ENCODE measurements at regions not wholly inside any gene's neighbourhood (a gene's known extent, or its start where the extent isn't known, plus 50 kb on each side); places are given as distances from the start of the nearest gene placed in this dataset.

GRCh38 chr18:37964885-37965571, 399.4 kb upstream of the CELF4 start:
- CTCF ChIA-PET = no interaction called here
- H3K4me1 ChIP-seq (ENCODE audit: control extremely low read depth in 1 of 4, control insufficient read depth in 4 of 4, insufficient read depth in 4 of 4, low read length in 3 of 4) = no peaks in the 10 kb centered on the region
- no peaks in the 10 kb centered on the region for H3K27me3 ChIP-seq (replicated peaks in 2 of 5; ENCODE audit: control insufficient read depth in 4 of 5, insufficient read depth in 5 of 5, low read length in 4 of 5)
- H3K4me3 ChIP-seq (ENCODE audit: control insufficient read depth in 1 of 7, extremely low read depth in 1 of 7, insufficient read depth in 4 of 7, low read depth in 2 of 7, low read length in 6 of 7) = no peak overlapping the region
- no peak overlapping the region for H3K27ac ChIP-seq (ENCODE audit: insufficient read depth in 1 of 2, low read depth in 1 of 2, low read length in 2 of 2, poor library complexity in 1 of 2, severe bottlenecking in 2 of 2)
- no peak for DNase-seq
- no peaks in the 10 kb centered on the region for H3K36me3 ChIP-seq (ENCODE audit: control insufficient read depth in 4 of 4, insufficient read depth in 4 of 4, low read length in 3 of 4)
- WGBS (ENCODE audit: insufficient coverage) = 100% methylated on average over 1 of the region's 2 CpGs
- no peaks in the 10 kb centered on the region for H3K9me3 ChIP-seq (ENCODE audit: control extremely low read depth in 1 of 5, control insufficient read depth in 4 of 5, insufficient read depth in 2 of 5, low read depth in 1 of 5, low read length in 4 of 5)
- POLR2A ChIA-PET = no interaction called here

GRCh38 chr18:37963837-37964236, 398.2 kb upstream of the CELF4 start:
- no peaks in the 10 kb centered on the region for H3K9me3 ChIP-seq (ENCODE audit: control extremely low read depth in 1 of 5, control insufficient read depth in 4 of 5, insufficient read depth in 2 of 5, low read depth in 1 of 5, low read length in 4 of 5)
- CTCF ChIA-PET = no interaction called here
- WGBS (ENCODE audit: insufficient coverage) = 100% methylated on average over 2 of the region's 3 CpGs

GRCh38 chr18:37962316-37962966, 396.8 kb upstream of the CELF4 start:
- Histone ChIP-seq H3K4me3 (ENCODE audit: control insufficient read depth in 1 of 7, extremely low read depth in 1 of 7, insufficient read depth in 4 of 7, low read depth in 2 of 7, low read length in 6 of 7) (no peak overlapping the region), H3K4me1 (ENCODE audit: control extremely low read depth in 1 of 4, control insufficient read depth in 4 of 4, insufficient read depth in 4 of 4, low read length in 3 of 4) (no peaks in the 10 kb centered on the region), H3K36me3 (ENCODE audit: control insufficient read depth in 4 of 4, insufficient read depth in 4 of 4, low read length in 3 of 4) (no peaks in the 10 kb centered on the region), H3K27me3 (replicated peaks in 2 of 5; ENCODE audit: control insufficient read depth in 4 of 5, insufficient read depth in 5 of 5, low read length in 4 of 5) (no peaks in the 10 kb centered on the region), H3K27ac (ENCODE audit: insufficient read depth in 1 of 2, low read depth in 1 of 2, low read length in 2 of 2, poor library complexity in 1 of 2, severe bottlenecking in 2 of 2) (no peak overlapping the region), H3K9me3 (ENCODE audit: control extremely low read depth in 1 of 5, control insufficient read depth in 4 of 5, insufficient read depth in 2 of 5, low read depth in 1 of 5, low read length in 4 of 5) (no peaks in the 10 kb centered on the region)
- DNase-seq = no peak
- CTCF ChIA-PET = no interaction called here
- 96% methylated on average over 8 of the region's 9 CpGs for WGBS (ENCODE audit: insufficient coverage)
- POLR2A ChIA-PET = no interaction called here

More at GRCh38 chr18:37963837-37964236, 398.2 kb upstream of the CELF4 start:
- Histone ChIP-seq H3K27ac (ENCODE audit: insufficient read depth in 1 of 2, low read depth in 1 of 2, low read length in 2 of 2, poor library complexity in 1 of 2, severe bottlenecking in 2 of 2) (no peak overlapping the region), H3K27me3 (replicated peaks in 2 of 5; ENCODE audit: control insufficient read depth in 4 of 5, insufficient read depth in 5 of 5, low read length in 4 of 5) (no peaks in the 10 kb centered on the region), H3K36me3 (ENCODE audit: control insufficient read depth in 4 of 4, insufficient read depth in 4 of 4, low read length in 3 of 4) (no peaks in the 10 kb centered on the region), H3K4me1 (ENCODE audit: control extremely low read depth in 1 of 4, control insufficient read depth in 4 of 4, insufficient read depth in 4 of 4, low read length in 3 of 4) (no peaks in the 10 kb centered on the region), H3K4me3 (ENCODE audit: control insufficient read depth in 1 of 7, extremely low read depth in 1 of 7, insufficient read depth in 4 of 7, low read depth in 2 of 7, low read length in 6 of 7) (no peak overlapping the region)
- DNase-seq = no peak
- POLR2A ChIA-PET = no interaction called here

- ChIA-PET CTCF (interaction anchor here (0.6 kb wide), 1 partner anchor 49 kb away, joined by 3 read pairs; no protein-coding TSS in a partner anchor), POLR2A (no interaction called here)
- Histone ChIP-seq H3K4me3 (ENCODE audit: control insufficient read depth in 1 of 7, extremely low read depth in 1 of 7, insufficient read depth in 4 of 7, low read depth in 2 of 7, low read length in 6 of 7) (no peak overlapping the region), H3K36me3 (ENCODE audit: control insufficient read depth in 4 of 4, insufficient read depth in 4 of 4, low read length in 3 of 4) (no peaks in the 10 kb centered on the region), H3K27me3 (replicated peaks in 2 of 5; ENCODE audit: control insufficient read depth in 4 of 5, insufficient read depth in 5 of 5, low read length in 4 of 5) (no peaks in the 10 kb centered on the region), H3K27ac (ENCODE audit: insufficient read depth in 1 of 2, low read depth in 1 of 2, low read length in 2 of 2, poor library complexity in 1 of 2, severe bottlenecking in 2 of 2) (no peak overlapping the region), H3K9me3 (ENCODE audit: control extremely low read depth in 1 of 5, control insufficient read depth in 4 of 5, insufficient read depth in 2 of 5, low read depth in 1 of 5, low read length in 4 of 5) (no peaks in the 10 kb centered on the region), H3K4me1 (ENCODE audit: control extremely low read depth in 1 of 4, control insufficient read depth in 4 of 4, insufficient read depth in 4 of 4, low read length in 3 of 4) (peaks cover 0 to 10% (median 7%) of the 10 kb centered on the region in 4 experiments)
- no peak for DNase-seq
- 93% methylated on average over 2 of the region's 3 CpGs for WGBS (ENCODE audit: insufficient coverage)
These were observed 392.9 kb upstream of the CELF4 start for GRCh38 chr18:37958499-37958898.

GRCh38 chr18:37956902-37957301, 391.3 kb upstream of the CELF4 start:
- Histone ChIP-seq H3K27me3 (replicated peaks in 2 of 5; ENCODE audit: control insufficient read depth in 4 of 5, insufficient read depth in 5 of 5, low read length in 4 of 5) (no peaks in the 10 kb centered on the region), H3K27ac (ENCODE audit: insufficient read depth in 1 of 2, low read depth in 1 of 2, low read length in 2 of 2, poor library complexity in 1 of 2, severe bottlenecking in 2 of 2) (no peak overlapping the region), H3K36me3 (ENCODE audit: control insufficient read depth in 4 of 4, insufficient read depth in 4 of 4, low read length in 3 of 4) (no peaks in the 10 kb centered on the region), H3K9me3 (ENCODE audit: control extremely low read depth in 1 of 5, control insufficient read depth in 4 of 5, insufficient read depth in 2 of 5, low read depth in 1 of 5, low read length in 4 of 5) (peaks cover 0 to 7% (median 0%) of the 10 kb centered on the region in 5 experiments), H3K4me3 (ENCODE audit: control insufficient read depth in 1 of 7, extremely low read depth in 1 of 7, insufficient read depth in 4 of 7, low read depth in 2 of 7, low read length in 6 of 7) (no peak overlapping the region), H3K4me1 (ENCODE audit: control extremely low read depth in 1 of 4, control insufficient read depth in 4 of 4, insufficient read depth in 4 of 4, low read length in 3 of 4) (peaks cover 0 to 10% (median 7%) of the 10 kb centered on the region in 4 experiments)
- ChIA-PET POLR2A (no interaction called here), CTCF (no interaction called here)
- 10% methylated on average over 2 of the region's 4 CpGs for WGBS (ENCODE audit: insufficient coverage)
- peak; percentile 13 to 81 (median 73) for DNase-seq

GRCh38 chr18:37956020-37956419, 390.4 kb upstream of the CELF4 start:
- no peak overlapping the region for H3K27ac ChIP-seq (ENCODE audit: insufficient read depth in 1 of 2, low read depth in 1 of 2, low read length in 2 of 2, poor library complexity in 1 of 2, severe bottlenecking in 2 of 2)
- no peaks in the 10 kb centered on the region for H3K36me3 ChIP-seq (ENCODE audit: control insufficient read depth in 4 of 4, insufficient read depth in 4 of 4, low read length in 3 of 4)
- no peak overlapping the region for H3K4me3 ChIP-seq (ENCODE audit: control insufficient read depth in 1 of 7, extremely low read depth in 1 of 7, insufficient read depth in 4 of 7, low read depth in 2 of 7, low read length in 6 of 7)
- peaks cover 0 to 7% (median 0%) of the 10 kb centered on the region in 5 experiments for H3K9me3 ChIP-seq (ENCODE audit: control extremely low read depth in 1 of 5, control insufficient read depth in 4 of 5, insufficient read depth in 2 of 5, low read depth in 1 of 5, low read length in 4 of 5)
- CTCF ChIA-PET = no interaction called here
- peaks cover 0 to 10% (median 7%) of the 10 kb centered on the region in 4 experiments for H3K4me1 ChIP-seq (ENCODE audit: control extremely low read depth in 1 of 4, control insufficient read depth in 4 of 4, insufficient read depth in 4 of 4, low read length in 3 of 4)
- DNase-seq = no peak
- POLR2A ChIA-PET = no interaction called here
- no peaks in the 10 kb centered on the region for H3K27me3 ChIP-seq (replicated peaks in 2 of 5; ENCODE audit: control insufficient read depth in 4 of 5, insufficient read depth in 5 of 5, low read length in 4 of 5)
- 85% methylated on average over 2 of the region's 2 CpGs for WGBS (ENCODE audit: insufficient coverage)

- WGBS (ENCODE audit: insufficient coverage) = 100% methylated on average over 1 of the region's 2 CpGs
- Histone ChIP-seq H3K9me3 (ENCODE audit: control extremely low read depth in 1 of 5, control insufficient read depth in 4 of 5, insufficient read depth in 2 of 5, low read depth in 1 of 5, low read length in 4 of 5) (peaks cover 0 to 7% (median 0%) of the 10 kb centered on the region in 5 experiments), H3K4me1 (ENCODE audit: control extremely low read depth in 1 of 4, control insufficient read depth in 4 of 4, insufficient read depth in 4 of 4, low read length in 3 of 4) (peaks cover 0 to 10% (median 7%) of the 10 kb centered on the region in 4 experiments), H3K27ac (ENCODE audit: insufficient read depth in 1 of 2, low read depth in 1 of 2, low read length in 2 of 2, poor library complexity in 1 of 2, severe bottlenecking in 2 of 2) (no peak overlapping the region), H3K27me3 (replicated peaks in 2 of 5; ENCODE audit: control insufficient read depth in 4 of 5, insufficient read depth in 5 of 5, low read length in 4 of 5) (no peaks in the 10 kb centered on the region), H3K36me3 (ENCODE audit: control insufficient read depth in 4 of 4, insufficient read depth in 4 of 4, low read length in 3 of 4) (no peaks in the 10 kb centered on the region), H3K4me3 (ENCODE audit: control insufficient read depth in 1 of 7, extremely low read depth in 1 of 7, insufficient read depth in 4 of 7, low read depth in 2 of 7, low read length in 6 of 7) (no peak overlapping the region)
- ChIA-PET POLR2A (no interaction called here), CTCF (no interaction called here)
- DNase-seq = no peak
These were observed 389.6 kb upstream of the CELF4 start for GRCh38 chr18:37955201-37955600.
